ENCODE measurements at regions not wholly inside any gene's neighbourhood (a gene's known extent, or its start where the extent isn't known, plus 50 kb on each side); places are given as distances from the start of the nearest gene placed in this dataset.

- ChIA-PET CTCF (ENCODE audit: partially characterized antibody) (no interaction called here), POLR2A (ENCODE audit: partially characterized antibody) (no interaction called here)
- TF ChIP-seq SAP30 (IDR thresholded peaks at IDR 0.05; ENCODE audit: insufficient read depth, insufficient replicate concordance, low read length) (no peak), HDAC2 (IDR thresholded peaks at IDR 0.05; ENCODE audit: borderline replicate concordance in 1 of 2, low read depth in 2 of 2, low read length in 2 of 2) (no peak), CTBP2 (IDR thresholded peaks at IDR 0.05; ENCODE audit: borderline replicate concordance, insufficient read depth, insufficient read length, low read length) (no peak), TBP (IDR thresholded peaks at IDR 0.05; ENCODE audit: low read depth, low read length) (no peak), MAFK (IDR thresholded peaks at IDR 0.05; ENCODE audit: low read depth, low read length) (no peak), ZNF274 (IDR thresholded peaks at IDR 0.05; ENCODE audit: borderline replicate concordance, extremely low read depth, low read length) (no peak), SP4 (IDR thresholded peaks at IDR 0.05; ENCODE audit: low read length) (no peak)
Measured at GRCh38 chr4:35464964-35465528, 779.3 kb downstream of the ARAP2 start.

More at GRCh38 chr4:35464964-35465528, 779.3 kb downstream of the ARAP2 start:
- no peak overlapping the region for H3K18ac ChIP-seq (ENCODE audit: extremely low read depth, low read length)
- no peak overlapping the region for H3K4me3 ChIP-seq (ENCODE audit: extremely low read depth in 1 of 4, insufficient read depth in 2 of 4, low read depth in 3 of 4, low read length in 4 of 4)
- no peak overlapping the region for H2BK12ac ChIP-seq (ENCODE audit: low read depth, low read length)
- no peak overlapping the region for H3K4me2 ChIP-seq (ENCODE audit: insufficient read depth in 1 of 2, low read depth in 2 of 2, low read length in 2 of 2)
- H2BK15ac ChIP-seq (ENCODE audit: low read length), result no peak overlapping the region
- no peaks in the 10 kb centered on the region for H3K9me3 ChIP-seq (ENCODE audit: insufficient read depth in 2 of 2, low read depth in 1 of 2, low read length in 1 of 2)
- no peak overlapping the region for H3K56ac ChIP-seq (replicated peaks; ENCODE audit: insufficient read length, low read depth, low read length)
- H2BK120ac ChIP-seq (replicated peaks; ENCODE audit: low read depth, low read length), result no peak overlapping the region
- no peak overlapping the region for H3K23ac ChIP-seq (ENCODE audit: insufficient read length)
- H2AK5ac ChIP-seq (ENCODE audit: low read depth, low read length), result no peak overlapping the region
- H4K8ac ChIP-seq (ENCODE audit: extremely low read depth, insufficient read depth, low read length), result no peak overlapping the region
- H3K23me2 ChIP-seq (ENCODE audit: low read depth, low read length), result no peaks in the 10 kb centered on the region
- no peak overlapping the region for H3K14ac ChIP-seq (ENCODE audit: insufficient read length)
- H4K5ac ChIP-seq (ENCODE audit: insufficient read length, low read depth, low read length), result no peak overlapping the region
- no peaks in the 10 kb centered on the region for H3K36me3 ChIP-seq (ENCODE audit: control insufficient read depth in 2 of 4, insufficient read depth in 4 of 4, low read length in 3 of 4)
- no peak overlapping the region for H3K27ac ChIP-seq (ENCODE audit: low read depth, low read length)
- H4K91ac ChIP-seq (replicated peaks; ENCODE audit: insufficient read length, low read length), result no peak overlapping the region
- H4K20me1 ChIP-seq (replicated peaks in 1 of 2; ENCODE audit: control insufficient read depth in 1 of 2, insufficient read depth in 2 of 2, low read length in 2 of 2), result no peaks in the 10 kb centered on the region
- H2BK5ac ChIP-seq (ENCODE audit: low read depth, low read length), result no peak overlapping the region
- H2BK20ac ChIP-seq (ENCODE audit: low read length), result no peak overlapping the region
- no peaks in the 10 kb centered on the region for H3K79me2 ChIP-seq (ENCODE audit: control insufficient read depth in 1 of 2, insufficient read depth in 2 of 2, low read length in 2 of 2)
- no peaks in the 10 kb centered on the region; a peak in 1 of 7 replicates for H3K4me1 ChIP-seq (replicated peaks in 1 of 4; ENCODE audit: control insufficient read depth in 3 of 4, insufficient read depth in 4 of 4, low read length in 3 of 4)
- no peak overlapping the region for H3K9ac ChIP-seq (replicated peaks in 1 of 4; ENCODE audit: extremely low read depth in 1 of 4, low read depth in 3 of 4, low read length in 3 of 4)
- H3K79me1 ChIP-seq (ENCODE audit: low read depth, low read length), result no peaks in the 10 kb centered on the region
- H2AFZ ChIP-seq (ENCODE audit: low read length), result no peak overlapping the region
- no peak for FAIRE-seq
- H3K4ac ChIP-seq (replicated peaks; ENCODE audit: insufficient read length, low read depth, low read length), result no peak overlapping the region
- DNase-seq (ENCODE audit: low read depth in 1 of 2, low spot score in 2 of 2), result no peak
- no peaks in the 10 kb centered on the region for H3K27me3 ChIP-seq (replicated peaks in 1 of 4; ENCODE audit: control insufficient read depth in 3 of 4, extremely low read depth in 1 of 4, insufficient read depth in 3 of 4, low read length in 3 of 4)
